Stomach (tissue), 8 donors: ENCODE measurements at regions not wholly inside any gene's neighbourhood (a gene's known extent, or its start where the extent isn't known, plus 50 kb on each side); places are given as distances from the start of the nearest gene placed in this dataset.

Source experiments
- DNase-seq, 2 donors: peaks; one replicate each; pipeline versions ENCODE4 v3.0.0 to v3.0.0-alpha.2; 2013 to 2019
- H3K27ac ChIP-seq, 5 donors: fragments of 200-600 bp in 4 of 5; sonication (generic) in 4 of 5; one replicate each; pipeline ENCODE4 v1.5.1; 2013 to 2019; ENCODE audit warnings: mild to moderate bottlenecking in 1 of 5, moderate library complexity in 1 of 5
- H3K27me3 ChIP-seq, 3 donors: fragments of 200-600 bp; sonication (generic); one replicate each; pipeline ENCODE4 v1.5.1; 2017 to 2019; ENCODE audit warnings: mixed run types in 1 of 3
- H3K36me3 ChIP-seq, 4 donors: fragments of 200-600 bp; sonication (generic); 1 replicate in 3 of 4; 2 replicates in 1 of 4; pipeline ENCODE4 v1.5.1; 2016 to 2019
- H3K4me1 ChIP-seq, 4 donors: fragments of 200-600 bp; sonication (generic); one replicate each; pipeline ENCODE4 v1.5.1; 2016 to 2019
- H3K4me3 ChIP-seq, 4 donors: fragments of 200-600 bp; sonication (generic) in 3 of 4; one replicate each; pipeline ENCODE4 v1.5.1; 2016 to 2019; ENCODE audit warnings: mild to moderate bottlenecking in 1 of 4
- H3K9me3 ChIP-seq, 4 donors: fragments of 200-600 bp; sonication (generic); one replicate each; pipeline ENCODE4 v1.5.1; 2016 to 2019
- EP300 ChIP-seq: sonication (generic); formaldehyde crosslinking; IDR thresholded peaks from one replicate; pipeline ENCODE4 v1.6.1; 2017; ENCODE audit warnings: antibody characterized with exemption
- POLR2A ChIP-seq, 4 donors: fragments of 450-650 bp; IDR thresholded peaks; one replicate each; pipeline ENCODE4 v1.6.1; 2016; ENCODE audit warnings: antibody characterized with exemption in 4 of 4, control low read depth in 2 of 4, mild to moderate bottlenecking in 1 of 4, moderate library complexity in 1 of 4
- POLR2AphosphoS5 ChIP-seq, 3 donors: sonication (generic); formaldehyde crosslinking; IDR thresholded peaks; one replicate each; pipeline ENCODE4 v1.6.1; 2016; ENCODE audit warnings: antibody characterized with exemption in 3 of 3
- WGBS, 5 donors: extraction: QIAGEN DNeasy Blood & Tissue Kit in 3 of 5; methylation state at CpG; one replicate each; pipeline versions ENCODE4 v1.1.5 to v1.1.7; 2013 to 2018; 5-methylcytosine and 5-hydroxymethylcytosine counted together
- intact Hi-C: fragments of 100-400 bp; cut with DNase I; formaldehyde crosslinking; loops from one replicate; pipeline ENCODE4 v1.15.1; 2023; ENCODE audit warnings: low total_unique reads
- TF ChIP-seq, protein P1 (sequence below), 7 experiments: fragments of 450-650 bp in 4 of 7; fragments of 200-600 bp in 3 of 7; sonication (generic) in 3 of 7; IDR thresholded peaks; one replicate each; pipeline ENCODE4 v1.5.1; 2016 to 2019; ENCODE audit warnings: antibody characterized with exemption in 7 of 7, control low read depth in 2 of 7, mild to moderate bottlenecking in 1 of 7
- donor health status: healthy with polysubstance abuse.
- donor health status: Bipolar disorder and iron deficiency.
- donor health status: healthy.

DNA sequence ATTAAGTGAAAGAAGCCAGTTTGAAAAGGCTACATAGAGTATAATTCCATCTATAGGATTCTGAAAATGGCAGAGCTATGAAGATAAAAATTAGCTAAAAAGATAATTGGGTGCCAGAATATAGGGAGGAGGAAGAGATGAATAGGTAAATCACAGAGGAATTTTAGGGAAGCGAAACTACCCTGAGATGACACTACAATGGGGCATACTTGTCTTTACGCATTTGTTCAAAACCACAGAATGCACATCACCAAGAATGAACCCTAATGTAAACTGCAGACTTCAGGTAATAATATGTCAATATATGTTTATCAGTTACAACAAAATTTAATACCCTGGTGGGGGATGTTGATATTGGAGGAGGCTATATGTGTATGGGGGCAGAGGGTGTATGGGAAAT lies 1342.9 kb downstream of the ADGRL3 start:
- DNase-seq = no peak
- 88 to 93% (median 91%) methylated on average over 2 of the region's 2 CpGs for WGBS, 5 donors
- peaks cover 0 to 15% (median 5%) of the 10 kb centered on the region in 4 donors for H3K9me3 ChIP-seq
- no peak overlapping the region for H3K4me3 ChIP-seq
- H3K4me1 ChIP-seq = no peaks in the 10 kb centered on the region
- intact Hi-C loops = no loop called here
- TF ChIP-seq POLR2A (IDR thresholded peaks at IDR 0.05) = no peak
- TF ChIP-seq EP300 = no peak
- TF ChIP-seq, protein P1, sequence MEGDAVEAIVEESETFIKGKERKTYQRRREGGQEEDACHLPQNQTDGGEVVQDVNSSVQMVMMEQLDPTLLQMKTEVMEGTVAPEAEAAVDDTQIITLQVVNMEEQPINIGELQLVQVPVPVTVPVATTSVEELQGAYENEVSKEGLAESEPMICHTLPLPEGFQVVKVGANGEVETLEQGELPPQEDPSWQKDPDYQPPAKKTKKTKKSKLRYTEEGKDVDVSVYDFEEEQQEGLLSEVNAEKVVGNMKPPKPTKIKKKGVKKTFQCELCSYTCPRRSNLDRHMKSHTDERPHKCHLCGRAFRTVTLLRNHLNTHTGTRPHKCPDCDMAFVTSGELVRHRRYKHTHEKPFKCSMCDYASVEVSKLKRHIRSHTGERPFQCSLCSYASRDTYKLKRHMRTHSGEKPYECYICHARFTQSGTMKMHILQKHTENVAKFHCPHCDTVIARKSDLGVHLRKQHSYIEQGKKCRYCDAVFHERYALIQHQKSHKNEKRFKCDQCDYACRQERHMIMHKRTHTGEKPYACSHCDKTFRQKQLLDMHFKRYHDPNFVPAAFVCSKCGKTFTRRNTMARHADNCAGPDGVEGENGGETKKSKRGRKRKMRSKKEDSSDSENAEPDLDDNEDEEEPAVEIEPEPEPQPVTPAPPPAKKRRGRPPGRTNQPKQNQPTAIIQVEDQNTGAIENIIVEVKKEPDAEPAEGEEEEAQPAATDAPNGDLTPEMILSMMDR (IDR thresholded peaks at IDR 0.05) = no peak
- TF ChIP-seq POLR2AphosphoS5 (IDR thresholded peaks at IDR 0.05) = no peak
- H3K36me3 ChIP-seq = no peaks in the 10 kb centered on the region
- no peaks in the 10 kb centered on the region for H3K27me3 ChIP-seq
- H3K27ac ChIP-seq = no peak overlapping the region

DNA sequence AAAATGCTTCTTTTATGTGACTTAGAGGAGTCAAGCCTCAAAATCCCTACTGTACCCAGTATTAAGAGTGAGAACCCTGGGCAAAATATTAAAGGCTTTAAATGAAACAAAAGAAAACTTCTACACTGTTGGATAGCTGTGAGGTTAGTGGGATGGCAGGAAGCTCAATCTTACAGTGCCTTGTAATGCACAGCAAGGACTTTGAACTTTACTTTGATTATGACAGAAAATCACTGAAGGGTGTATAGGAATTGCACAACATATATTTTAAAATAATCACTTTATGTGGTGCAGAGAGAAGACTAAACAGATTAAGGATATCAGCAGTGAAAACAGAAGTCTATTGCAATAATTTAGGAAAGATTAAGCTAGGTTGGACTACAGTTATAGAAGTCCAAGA lies 1333.4 kb downstream of the ADGRL3 start:
- H3K9me3 ChIP-seq = peaks cover 0 to 9% (median 0%) of the 10 kb centered on the region in 4 donors
- H3K4me3 ChIP-seq = no peak overlapping the region
- no peaks in the 10 kb centered on the region for H3K27me3 ChIP-seq
- no peak for DNase-seq
- H3K36me3 ChIP-seq = no peaks in the 10 kb centered on the region
- peaks cover 0 to 14% (median 0%) of the 10 kb centered on the region in 4 donors for H3K4me1 ChIP-seq
- no peak overlapping the region for H3K27ac ChIP-seq
- intact Hi-C loops = no loop called here
- TF ChIP-seq, protein P1 (IDR thresholded peaks at IDR 0.05) = no peak
- TF ChIP-seq EP300 (no peak), POLR2A (IDR thresholded peaks at IDR 0.05) (no peak), POLR2AphosphoS5 (IDR thresholded peaks at IDR 0.05) (no peak)

DNA sequence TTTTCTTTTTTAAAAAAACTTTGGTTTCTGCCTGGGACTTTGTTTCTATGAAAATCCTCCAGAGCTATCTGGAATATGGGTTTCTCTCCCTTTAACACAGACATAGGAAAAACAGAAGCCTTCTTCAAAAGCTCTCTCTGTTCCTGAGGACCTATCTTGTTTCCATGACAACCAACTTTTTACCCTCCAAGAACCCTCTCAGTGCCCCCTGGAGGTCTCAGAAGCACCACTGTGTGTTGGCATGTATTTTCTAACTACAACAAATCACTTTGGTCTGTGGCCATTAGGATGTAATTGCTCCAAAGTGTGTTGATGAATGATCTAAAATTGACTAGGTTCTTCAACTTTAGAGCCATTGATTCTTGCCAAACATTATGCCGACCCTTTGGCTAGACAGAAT lies 1331.6 kb downstream of the ADGRL3 start:
- Histone ChIP-seq H3K36me3 (no peaks in the 10 kb centered on the region), H3K4me1 (peaks cover 0 to 19% (median 0%) of the 10 kb centered on the region in 4 donors), H3K9me3 (no peaks in the 10 kb centered on the region), H3K4me3 (no peak overlapping the region), H3K27me3 (no peaks in the 10 kb centered on the region), H3K27ac (no peak overlapping the region)
- intact Hi-C loops = no loop called here
- WGBS, 5 donors = 68 to 93% (median 86%) methylated on average over 1 of the region's 1 CpG
- TF ChIP-seq POLR2AphosphoS5 (IDR thresholded peaks at IDR 0.05) (no peak), POLR2A (IDR thresholded peaks at IDR 0.05) (no peak), EP300 (no peak)
- TF ChIP-seq, protein P1 (IDR thresholded peaks at IDR 0.05) = no peak
- DNase-seq = no peak

DNA sequence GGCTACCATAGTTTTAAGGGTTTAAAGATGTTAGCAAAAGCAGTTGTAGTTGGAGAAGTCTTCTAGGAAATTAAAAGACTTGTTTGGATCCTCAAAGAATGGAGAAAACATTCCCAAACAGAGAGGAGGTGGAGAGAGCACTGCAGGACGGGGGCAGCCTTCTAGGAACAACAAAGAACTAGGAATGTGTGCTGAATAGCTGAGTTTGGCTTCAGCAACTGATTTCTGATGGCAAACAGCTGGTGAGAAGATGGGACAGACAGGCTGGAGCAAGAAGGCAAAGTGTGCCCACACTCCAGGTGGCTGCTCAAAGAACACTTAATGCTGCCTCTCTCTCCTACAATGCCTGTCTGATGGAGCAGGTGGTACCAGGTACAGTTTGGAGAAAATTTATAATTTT lies 1331.1 kb downstream of the ADGRL3 start:
- H3K9me3 ChIP-seq = no peaks in the 10 kb centered on the region
- TF ChIP-seq POLR2A (IDR thresholded peaks at IDR 0.05) (no peak), POLR2AphosphoS5 (IDR thresholded peaks at IDR 0.05) (no peak), EP300 (no peak)
- TF ChIP-seq, protein P1 (IDR thresholded peaks at IDR 0.05) = no peak
- 28 to 45% (median 38%) methylated on average over 1 of the region's 1 CpG for WGBS, 5 donors
- no peaks in the 10 kb centered on the region for H3K27me3 ChIP-seq
- no peak overlapping the region for H3K27ac ChIP-seq
- no peak for DNase-seq
- no peak overlapping the region for H3K4me3 ChIP-seq
- no peaks in the 10 kb centered on the region for H3K36me3 ChIP-seq
- intact Hi-C loops = no loop called here
- peaks cover 0 to 19% (median 0%) of the 10 kb centered on the region in 4 donors for H3K4me1 ChIP-seq
